Hepatic stellate cell (primary cell): ENCODE measurements at regions not wholly inside any gene's neighbourhood (a gene's known extent, or its start where the extent isn't known, plus 50 kb on each side); places are given as distances from the start of the nearest gene placed in this dataset.
A peak's percentile ranks its signal among the peaks of the same experiment; 100 is the strongest.

Source experiments
- DNase-seq: peaks from one replicate; pipeline ENCODE4 v3.0.0; 2011; ENCODE audit warnings: low spot score

GRCh38 chr20:62527781-62528180, 52.0 kb upstream of the GATA5 start:
- DNase-seq: no peak

GRCh38 chr20:62528983-62529891, 53.4 kb upstream of the GATA5 start:
- DNase-seq: no peak

GRCh38 chr20:62529896-62530642, 54.3 kb upstream of the GATA5 start:
- no peak for DNase-seq

GRCh38 chr20:62530643-62531032, 54.8 kb upstream of the GATA5 start:
- DNase-seq: no peak

GRCh38 chr20:62531046-62531838, 55.4 kb upstream of the GATA5 start:
- no peak for DNase-seq

- no peak for DNase-seq
Measured at GRCh38 chr20:62532921-62533320, 57.1 kb upstream of the GATA5 start.

- DNase-seq: no peak
Measured at GRCh38 chr20:62533591-62534495, 58.0 kb upstream of the GATA5 start.

GRCh38 chr20:62534526-62535221, 58.9 kb upstream of the GATA5 start:
- DNase-seq: no peak

GRCh38 chr20:62535282-62535811, 59.6 kb upstream of the GATA5 start:
- no peak for DNase-seq

GRCh38 chr20:62535964-62536363, 60.2 kb upstream of the GATA5 start:
- DNase-seq: no peak

- DNase-seq: no peak
Measured at GRCh38 chr20:62536871-62537401, 61.1 kb upstream of the GATA5 start.

GRCh38 chr20:62537649-62538292, 62.0 kb upstream of the GATA5 start:
- DNase-seq: no peak

GRCh38 chr20:62539198-62540045, 63.6 kb upstream of the GATA5 start:
- no peak for DNase-seq

GRCh38 chr20:62540504-62540903, 64.7 kb upstream of the GATA5 start:
- no peak for DNase-seq

- DNase-seq: no peak
Measured at GRCh38 chr20:62542862-62543261, 67.1 kb upstream of the GATA5 start.

- peak; percentile 41 for DNase-seq
Measured at GRCh38 chr20:62543470-62544302, 67.9 kb upstream of the GATA5 start.

- DNase-seq: no peak
Measured at GRCh38 chr20:62544505-62545055, 68.8 kb upstream of the GATA5 start.

GRCh38 chr20:62545271-62545670, 69.5 kb upstream of the GATA5 start:
- no peak for DNase-seq
